PC-3 (cell line): ENCODE measurements at regions not wholly inside any gene's neighbourhood (a gene's known extent, or its start where the extent isn't known, plus 50 kb on each side); places are given as distances from the start of the nearest gene placed in this dataset.

ENCODE experiments used
- ATAC-seq: fragments of 200-7000 bp; cut with Tn5 transposase; 2 replicates; pipeline ENCODE4 v1.9.1; 2020; ENCODE audit warnings: mild to moderate bottlenecking, moderate library complexity
- BruUV-seq: library from RNA; stranded (reverse); fragments of 400-500 nt; replicated peaks from 2 replicates; lab custom pipeline; 2021; lab: Mats Ljungman, UMichigan
- CTCF ChIA-PET: fragments of 300-600 bp; sonication (Branson Sonifier 250); formaldehyde crosslinking; loops from one replicate; lab custom pipeline; 2022; ENCODE audit warnings: antibody characterized with exemption; lab: Charles Lee
- POLR2A ChIA-PET: fragments of 300-600 bp; sonication (Branson Sonifier 250); formaldehyde crosslinking; loops from one replicate; lab custom pipeline; 2022; ENCODE audit warnings: antibody characterized with exemption; ENCODE audit not compliant: unreplicated experiment; lab: Charles Lee
- DNase-seq: peaks from one replicate; pipeline ENCODE4 v3.0.0-alpha.2; 2015
- H2AFZ ChIP-seq: fragments of 300-600 bp; sonication (generic); 2 replicates; pipeline ENCODE4 v1.6.0; 2016; ENCODE audit warnings: antibody characterized with exemption, low read length
- H3F3A ChIP-seq: fragments of 300-600 bp; sonication (generic); one replicate; pipeline ENCODE4 v1.6.0; 2017; ENCODE audit warnings: antibody characterized with exemption, low read length, control low read depth, mild to moderate bottlenecking; ENCODE audit not compliant: unreplicated experiment
- H3K27ac ChIP-seq: fragments of 300-600 bp; sonication (generic); 2 replicates; pipeline ENCODE4 v1.5.1; 2016; ENCODE audit warnings: mild to moderate bottlenecking, low read length
- H3K27me3 ChIP-seq: fragments of 300-600 bp; sonication (generic); 2 replicates; pipeline ENCODE4 v1.6.1; 2016; ENCODE audit warnings: low read length, mixed read lengths
- H3K36me3 ChIP-seq: fragments of 300-600 bp; sonication (generic); 2 replicates; pipeline ENCODE4 v1.6.1; 2016; ENCODE audit warnings: low read depth, mixed run types, low read length, mixed read lengths
- H3K4me1 ChIP-seq: fragments of 300-600 bp; sonication (generic); 2 replicates; pipeline ENCODE4 v1.5.1; 2016; ENCODE audit warnings: low read length; ENCODE audit not compliant: insufficient read depth
- H3K4me2 ChIP-seq: fragments of 300-600 bp; sonication (generic); 2 replicates; pipeline ENCODE4 v1.6.0; 2016; ENCODE audit warnings: low read length
- H3K4me3 ChIP-seq: fragments of 300-600 bp; sonication (generic); 2 replicates; pipeline ENCODE4 v1.5.1; 2016; ENCODE audit warnings: mild to moderate bottlenecking, low read length, mixed read lengths
- H3K79me2 ChIP-seq: fragments of 300-600 bp; sonication (generic); 2 replicates; pipeline ENCODE4 v1.6.1; 2017; ENCODE audit warnings: low read length, mixed read lengths
- H3K9ac ChIP-seq: fragments of 300-600 bp; sonication (generic); 2 replicates; pipeline ENCODE4 v1.6.0; 2016; ENCODE audit warnings: mild to moderate bottlenecking, low read length
- H3K9me2 ChIP-seq: fragments of 300-600 bp; sonication (generic); replicated peaks from 2 replicates; pipeline ENCODE4 v1.6.1; 2016; ENCODE audit warnings: mixed run types, low read length, mixed read lengths
- H3K9me3 ChIP-seq: fragments of 300-600 bp; sonication (generic); 2 replicates; pipeline ENCODE4 v1.6.1; 2016; ENCODE audit warnings: low read length, mixed read lengths
- H4K20me1 ChIP-seq: fragments of 300-600 bp; sonication (generic); 2 replicates; pipeline ENCODE4 v1.6.1; 2016; ENCODE audit warnings: low read length, mixed read lengths
- CTCF ChIP-seq: fragments of 300-600 bp; sonication (generic); conservative IDR thresholded peaks from 2 replicates; pipeline ENCODE4 v1.5.1; 2017; ENCODE audit warnings: antibody characterized with exemption, low read depth, mild to moderate bottlenecking, low read length
- EZH2 ChIP-seq: fragments of 300-600 bp; sonication (generic); IDR thresholded peaks from one replicate; pipeline ENCODE4 v1.6.1; 2017; ENCODE audit warnings: antibody characterized with exemption, mild to moderate bottlenecking, low read length; ENCODE audit not compliant: unreplicated experiment
- EZH2phosphoT487 ChIP-seq: fragments of 300-600 bp; sonication (generic); IDR thresholded peaks from 2 replicates; pipeline ENCODE4 v1.6.1; 2018; ENCODE audit warnings: mild to moderate bottlenecking, antibody characterized with exemption, low read length, borderline replicate concordance
- intact Hi-C: fragments of 100-400 bp; cut with micrococcal nuclease; formaldehyde crosslinking; loops from 2 replicates; pipeline ENCODE4 v1.9.0; 2023

DNA sequence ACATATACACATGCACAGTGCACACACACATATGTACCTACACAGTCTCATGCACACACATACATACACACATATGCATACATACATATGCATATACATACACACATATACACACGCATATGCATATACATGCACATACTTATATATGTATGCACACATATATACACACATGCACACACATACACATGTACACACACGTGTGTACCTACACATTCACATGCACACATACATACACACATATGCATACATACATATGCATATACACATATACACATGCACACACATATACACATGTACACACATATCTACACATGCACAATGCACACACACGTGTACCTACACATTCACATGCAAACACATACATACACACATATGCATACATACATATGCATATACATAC lies 100.3 kb upstream of the TWIST2 start:
- ChIA-PET CTCF (no interaction called here), POLR2A (no interaction called here)
- Histone ChIP-seq H3F3A (no peaks in the 10 kb centered on the region), H3K4me3 (no peak overlapping the region), H3K27ac (no peak overlapping the region), H3K27me3 (no peaks in the 10 kb centered on the region), H3K79me2 (no peaks in the 10 kb centered on the region), H3K4me1 (no peaks in the 10 kb centered on the region), H4K20me1 (no peaks in the 10 kb centered on the region), H2AFZ (no peak overlapping the region), H3K36me3 (no peaks in the 10 kb centered on the region), H3K4me2 (no peak overlapping the region), H3K9me2 (no peaks in the 10 kb centered on the region), H3K9me3 (no peaks in the 10 kb centered on the region), H3K9ac (no peak overlapping the region)
- TF ChIP-seq EZH2phosphoT487 (no peak), EZH2 (no peak), CTCF (no peak)
- ATAC-seq (no peak), DNase-seq (no peak)
- BruUV-seq: no TSS peak
- intact Hi-C loops: no loop called here

DNA sequence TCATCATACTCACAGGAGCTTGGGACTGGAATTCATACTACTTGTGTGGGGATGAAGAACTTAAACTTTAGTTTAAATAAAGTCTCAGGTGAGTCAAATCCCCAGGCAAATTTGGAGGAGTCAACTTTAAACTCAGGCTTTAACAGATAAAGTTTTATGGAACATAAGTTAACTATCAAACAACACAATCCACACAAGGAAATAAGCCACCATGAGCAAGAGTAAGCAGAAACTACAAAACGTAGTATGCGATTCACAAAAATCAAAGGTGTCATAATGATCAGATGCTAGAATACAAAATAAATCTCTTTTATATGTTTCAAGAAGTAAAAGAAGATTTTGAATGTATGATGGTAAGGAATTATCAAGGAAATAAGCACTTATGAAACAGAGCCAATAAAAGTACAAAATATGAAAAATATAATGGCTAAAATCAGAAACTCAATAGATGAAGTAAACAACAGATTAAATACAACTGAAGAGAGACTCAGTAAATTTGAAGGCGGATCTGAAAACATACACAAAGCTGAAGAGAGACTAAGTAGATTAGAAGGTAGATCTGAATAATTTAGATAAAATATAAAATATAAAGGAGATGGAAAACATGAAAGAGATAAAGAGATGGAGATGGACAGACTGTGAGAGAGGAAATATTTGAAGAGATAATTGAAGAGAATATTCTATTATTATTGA lies 97.5 kb upstream of the TWIST2 start:
- no peaks in the 10 kb centered on the region for H3F3A ChIP-seq
- no TSS peak for BruUV-seq
- ChIA-PET CTCF (no interaction called here), POLR2A (no interaction called here)
- H3K9me3 ChIP-seq: no peaks in the 10 kb centered on the region
- intact Hi-C loops: no loop called here
- H2AFZ ChIP-seq: no peak overlapping the region
- H3K4me1 ChIP-seq: no peaks in the 10 kb centered on the region
- ATAC-seq (no peak), DNase-seq (no peak)
- no peaks in the 10 kb centered on the region for H3K79me2 ChIP-seq
- no peak overlapping the region for H3K9ac ChIP-seq
- no peaks in the 10 kb centered on the region for H3K9me2 ChIP-seq
- no peaks in the 10 kb centered on the region for H3K36me3 ChIP-seq
- H3K4me2 ChIP-seq: no peak overlapping the region
- H3K27ac ChIP-seq: no peak overlapping the region
- no peaks in the 10 kb centered on the region for H4K20me1 ChIP-seq
- no peaks in the 10 kb centered on the region for H3K27me3 ChIP-seq
- no peak overlapping the region for H3K4me3 ChIP-seq
- TF ChIP-seq EZH2phosphoT487 (no peak), CTCF (no peak), EZH2 (no peak)

- intact Hi-C loops: no loop called here
- Histone ChIP-seq H2AFZ (no peak overlapping the region), H3K36me3 (no peaks in the 10 kb centered on the region), H3K9me2 (no peaks in the 10 kb centered on the region), H3K4me2 (no peak overlapping the region), H3K9ac (no peak overlapping the region), H3K4me1 (no peaks in the 10 kb centered on the region), H4K20me1 (no peaks in the 10 kb centered on the region), H3K27me3 (no peaks in the 10 kb centered on the region), H3K9me3 (no peaks in the 10 kb centered on the region), H3K4me3 (no peak overlapping the region), H3K27ac (no peak overlapping the region), H3K79me2 (no peaks in the 10 kb centered on the region), H3F3A (no peaks in the 10 kb centered on the region)
- BruUV-seq: no TSS peak
- TF ChIP-seq EZH2 (no peak), CTCF (peak; percentile 52)
- ChIA-PET CTCF (interaction anchor here (0.6 kb wide), 1 partner anchor 49 kb away, joined by 3 read pairs; no protein-coding TSS in a partner anchor), POLR2A (no interaction called here)
- DNase-seq (peak; percentile 28), ATAC-seq (peak; percentile 38; the same call in 1 of the 2 replicates)
Measured at GRCh38 chr2:238754259-238754658, 93.6 kb upstream of the TWIST2 start.
